NCI-H2171 treated with DMSO at 0.1 percent for 48 hours (cell line): ENCODE measurements at regions not wholly inside any gene's neighbourhood (a gene's known extent, or its start where the extent isn't known, plus 50 kb on each side); places are given as distances from the start of the nearest gene placed in this dataset.
A peak's percentile ranks its signal among the peaks of the same experiment; 100 is the strongest.
"Not testable (repeated sequence)": the region's sequence is repeated elsewhere in the genome, so short reads cannot be mapped to it uniquely, and the experiment has no call there.

Experiments
- DNase-seq: peaks from one replicate; lab custom pipeline; 2025; lab: John Stamatoyannopoulos, UW

GRCh38 chr3:69485489-69485888, 99.6 kb upstream of the FRMD4B start:
- DNase-seq = no peak

- DNase-seq = no peak
Observed at GRCh38 chr3:69484507-69485393, 98.9 kb upstream of the FRMD4B start.

- DNase-seq = no peak
Observed at GRCh38 chr3:69483449-69483848, 97.6 kb upstream of the FRMD4B start.

GRCh38 chr3:69480986-69481385, 95.1 kb upstream of the FRMD4B start:
- DNase-seq = not testable (repeated sequence)

GRCh38 chr3:69474186-69474585, 88.3 kb upstream of the FRMD4B start:
- DNase-seq = no peak

GRCh38 chr3:69472093-69472492, 86.2 kb upstream of the FRMD4B start:
- DNase-seq = no peak

GRCh38 chr3:69463531-69463930, 77.6 kb upstream of the FRMD4B start:
- no peak for DNase-seq

- DNase-seq = no peak
Observed at GRCh38 chr3:69462826-69463100, 76.9 kb upstream of the FRMD4B start.

GRCh38 chr3:69462022-69462825, 76.3 kb upstream of the FRMD4B start:
- DNase-seq = no peak

GRCh38 chr3:69460034-69460433, 74.1 kb upstream of the FRMD4B start:
- DNase-seq = no peak

GRCh38 chr3:69458803-69459365, 73.0 kb upstream of the FRMD4B start:
- DNase-seq = peak; percentile 3

GRCh38 chr3:69456631-69457030, 70.7 kb upstream of the FRMD4B start:
- DNase-seq = no peak

- DNase-seq = no peak
Observed at GRCh38 chr3:69454204-69454787, 68.4 kb upstream of the FRMD4B start.

GRCh38 chr3:69452295-69452694, 66.4 kb upstream of the FRMD4B start:
- DNase-seq = no peak

GRCh38 chr3:69451594-69451993, 65.7 kb upstream of the FRMD4B start:
- DNase-seq = peak; percentile 79

- no peak for DNase-seq
Observed at GRCh38 chr3:69448877-69449276, 63.0 kb upstream of the FRMD4B start.

GRCh38 chr3:69446402-69447072, 60.6 kb upstream of the FRMD4B start:
- DNase-seq = no peak

GRCh38 chr3:69445498-69445897, 59.6 kb upstream of the FRMD4B start:
- no peak for DNase-seq

- no peak for DNase-seq
Observed at GRCh38 chr3:69445024-69445423, 59.1 kb upstream of the FRMD4B start.

- no peak for DNase-seq
Observed at GRCh38 chr3:69443457-69443920, 57.6 kb upstream of the FRMD4B start.

GRCh38 chr3:69442771-69443311, 57.0 kb upstream of the FRMD4B start:
- no peak for DNase-seq

- DNase-seq = no peak
Observed at GRCh38 chr3:69441732-69442131, 55.8 kb upstream of the FRMD4B start.
